HepG2 (cell line): ENCODE measurements at regions not wholly inside any gene's neighbourhood (a gene's known extent, or its start where the extent isn't known, plus 50 kb on each side); places are given as distances from the start of the nearest gene placed in this dataset.

Experiments used
- CREM ChIP-seq, 2 experiments: sonication (generic) in 1 of 2; formaldehyde crosslinking in 1 of 2; IDR thresholded peaks; 2 replicates each; pipeline versions ENCODE4 v1.4.0 to v1.6.1; 2016 to 2020; ENCODE audit warnings: antibody characterized with exemption in 1 of 2, mild to moderate bottlenecking in 1 of 2, missing genetic modification reagents in 1 of 2
- EHMT2 ChIP-seq: fragments of 200-600 bp; sonication (generic); IDR thresholded peaks from 2 replicates; pipeline ENCODE4 v1.7.0; 2017; ENCODE audit warnings: antibody characterized with exemption, low read depth, low read length, borderline replicate concordance
- ETV6 ChIP-seq: sonication (generic); formaldehyde crosslinking; conservative IDR thresholded peaks from 2 replicates; pipeline ENCODE4 v1.4.0; 2020; ENCODE audit warnings: missing genetic modification reagents
- FOXC1 ChIP-seq: sonication (generic); formaldehyde crosslinking; IDR thresholded peaks from 2 replicates; pipeline ENCODE4 v1.8.0; 2022; ENCODE audit warnings: mild to moderate bottlenecking, missing genetic modification reagents, borderline replicate concordance
- LCORL ChIP-seq, 2 experiments: fragments of 450-650 bp in 1 of 2; sonication (generic) in 1 of 2; formaldehyde crosslinking in 1 of 2; IDR thresholded peaks; 2 replicates each; pipeline versions ENCODE4 v1.5.0 to v1.6.1; 2017 to 2020; ENCODE audit warnings: antibody characterized with exemption in 1 of 2, missing genetic modification reagents in 1 of 2
- MEIS1 ChIP-seq: sonication (generic); formaldehyde crosslinking; IDR thresholded peaks from 2 replicates; pipeline ENCODE4 v1.9.0; 2021; ENCODE audit warnings: mild to moderate bottlenecking, missing genetic modification reagents, moderate library complexity, borderline replicate concordance
- NFE2 ChIP-seq: sonication (generic); formaldehyde crosslinking; IDR thresholded peaks from 2 replicates; pipeline ENCODE4 v1.4.0; 2020; ENCODE audit warnings: missing genetic modification reagents
- NFIC ChIP-seq: IDR thresholded peaks from 2 replicates; pipeline ENCODE4 v1.6.1; 2012; ENCODE audit warnings: mild to moderate bottlenecking, low read length, inconsistent platforms
- NONO ChIP-seq, 2 experiments: fragments of 450-650 bp in 1 of 2; sonication (generic) in 1 of 2; formaldehyde crosslinking in 1 of 2; IDR thresholded peaks in 1 of 2; conservative IDR thresholded peaks in 1 of 2; 2 replicates each; pipeline versions ENCODE4 v1.6.1 to v1.8.0; 2017 to 2022; ENCODE audit warnings: mild to moderate bottlenecking in 1 of 2, missing genetic modification reagents in 1 of 2, moderate library complexity in 1 of 2
- NPAS2 ChIP-seq: sonication (generic); formaldehyde crosslinking; IDR thresholded peaks from 2 replicates; pipeline ENCODE4 v1.8.0; 2022; ENCODE audit warnings: mild to moderate bottlenecking, missing genetic modification reagents, borderline replicate concordance
- PHF8 ChIP-seq: sonication (generic); formaldehyde crosslinking; IDR thresholded peaks from 2 replicates; pipeline ENCODE4 v1.5.0; 2020; ENCODE audit warnings: missing genetic modification reagents
- RBM22 ChIP-seq: fragments of 200-400 bp; formaldehyde crosslinking; optimal IDR thresholded peaks from 2 replicates; pipeline ENCODE3; 2017; ENCODE audit warnings: mild to moderate bottlenecking, low read length, moderate library complexity
- RORA ChIP-seq: sonication (generic); formaldehyde crosslinking; IDR thresholded peaks from 2 replicates; pipeline ENCODE4 v1.5.0; 2020; ENCODE audit warnings: mild to moderate bottlenecking, missing genetic modification reagents, moderate library complexity
- RXRB ChIP-seq: IDR thresholded peaks from 2 replicates; pipeline ENCODE4 v1.6.1; 2016; ENCODE audit warnings: borderline replicate concordance, missing genetic modification reagents, missing compliant biosample characterization
- SPEN ChIP-seq: sonication (generic); formaldehyde crosslinking; IDR thresholded peaks from 2 replicates; pipeline ENCODE4 v1.5.1; 2020; ENCODE audit warnings: low read depth, mild to moderate bottlenecking, missing genetic modification reagents
- ZBTB3 ChIP-seq: sonication (generic); formaldehyde crosslinking; IDR thresholded peaks from 2 replicates; pipeline ENCODE4 v1.4.0; 2020; ENCODE audit warnings: low read depth, mild to moderate bottlenecking, moderate library complexity, missing genetic modification reagents, borderline replicate concordance
- ZC3H4 ChIP-seq: sonication (generic); formaldehyde crosslinking; IDR thresholded peaks from 2 replicates; pipeline ENCODE4 v1.4.0; 2020; ENCODE audit warnings: missing genetic modification reagents, borderline replicate concordance
- ZNF33A ChIP-seq: sonication (generic); formaldehyde crosslinking; IDR thresholded peaks from 2 replicates; pipeline ENCODE4 v1.5.1; 2020; ENCODE audit warnings: missing genetic modification reagents, mild to moderate bottlenecking, moderate library complexity, borderline replicate concordance
- ZNF549 ChIP-seq: sonication (generic); formaldehyde crosslinking; IDR thresholded peaks from 2 replicates; pipeline ENCODE4 v1.5.0; 2020; ENCODE audit warnings: missing genetic modification reagents
- ZNF569 ChIP-seq: sonication (generic); formaldehyde crosslinking; IDR thresholded peaks from 2 replicates; pipeline ENCODE4 v1.5.0; 2020; ENCODE audit warnings: mild to moderate bottlenecking, missing genetic modification reagents, moderate library complexity, borderline replicate concordance
- ZNF720 ChIP-seq: sonication (generic); formaldehyde crosslinking; IDR thresholded peaks from 2 replicates; pipeline ENCODE4 v1.4.0; 2020; ENCODE audit warnings: missing genetic modification reagents
- ZNF776 ChIP-seq: sonication (generic); formaldehyde crosslinking; IDR thresholded peaks from 2 replicates; pipeline ENCODE4 v1.4.0; 2020; ENCODE audit warnings: mild to moderate bottlenecking, missing genetic modification reagents
- ZSCAN20 ChIP-seq: sonication (generic); formaldehyde crosslinking; IDR thresholded peaks from 2 replicates; pipeline ENCODE4 v1.4.0; 2020; ENCODE audit warnings: missing genetic modification reagents, mild to moderate bottlenecking, borderline replicate concordance
- TF ChIP-seq, protein P1 (sequence below): IDR thresholded peaks from 2 replicates; pipeline ENCODE4 v1.4.0; 2020; ENCODE audit warnings: mild to moderate bottlenecking, missing genetic modification reagents
- TF ChIP-seq, protein P2 (sequence below): sonication (generic); formaldehyde crosslinking; IDR thresholded peaks from 2 replicates; pipeline ENCODE4 v1.4.0; 2020; ENCODE audit warnings: missing genetic modification reagents

- TF ChIP-seq ZNF776 (CRISPR knock-in tag) (no peak), LCORL (IDR thresholded peaks at IDR 0.05) (no peak), LCORL (CRISPR knock-in tag; IDR thresholded peaks at IDR 0.05) (no peak), ZNF720 (CRISPR knock-in tag) (0 out of 2 replicates have a peak, but pooled peaks have one; percentile 13), NPAS2 (CRISPR knock-in tag) (no peak), ZNF569 (CRISPR knock-in tag) (no peak), RBM22 (no peak), ZNF33A (CRISPR knock-in tag) (no peak), FOXC1 (CRISPR knock-in tag) (no peak), ZSCAN20 (CRISPR knock-in tag) (no peak), NONO (IDR thresholded peaks at IDR 0.05) (no peak), NONO (CRISPR knock-in tag; conservative IDR thresholded peaks at IDR 0.05) (no peak), ZC3H4 (CRISPR knock-in tag) (no peak), NFE2 (no peak), CREM (IDR thresholded peaks at IDR 0.05) (no peak), CREM (CRISPR knock-in tag; IDR thresholded peaks at IDR 0.05) (no peak), ZBTB3 (CRISPR knock-in tag) (no peak), RXRB (no peak), RORA (CRISPR knock-in tag) (no peak), ETV6 (CRISPR knock-in tag) (no peak; the same call in none of the 2 replicates), PHF8 (CRISPR knock-in tag) (peak; percentile 47), SPEN (CRISPR knock-in tag) (peak; percentile 38), NFIC (no peak), MEIS1 (CRISPR knock-in tag) (no peak; the same call in 1 of the 2 replicates), EHMT2 (no peak), ZNF549 (CRISPR knock-in tag) (no peak)
- TF ChIP-seq, protein P1, sequence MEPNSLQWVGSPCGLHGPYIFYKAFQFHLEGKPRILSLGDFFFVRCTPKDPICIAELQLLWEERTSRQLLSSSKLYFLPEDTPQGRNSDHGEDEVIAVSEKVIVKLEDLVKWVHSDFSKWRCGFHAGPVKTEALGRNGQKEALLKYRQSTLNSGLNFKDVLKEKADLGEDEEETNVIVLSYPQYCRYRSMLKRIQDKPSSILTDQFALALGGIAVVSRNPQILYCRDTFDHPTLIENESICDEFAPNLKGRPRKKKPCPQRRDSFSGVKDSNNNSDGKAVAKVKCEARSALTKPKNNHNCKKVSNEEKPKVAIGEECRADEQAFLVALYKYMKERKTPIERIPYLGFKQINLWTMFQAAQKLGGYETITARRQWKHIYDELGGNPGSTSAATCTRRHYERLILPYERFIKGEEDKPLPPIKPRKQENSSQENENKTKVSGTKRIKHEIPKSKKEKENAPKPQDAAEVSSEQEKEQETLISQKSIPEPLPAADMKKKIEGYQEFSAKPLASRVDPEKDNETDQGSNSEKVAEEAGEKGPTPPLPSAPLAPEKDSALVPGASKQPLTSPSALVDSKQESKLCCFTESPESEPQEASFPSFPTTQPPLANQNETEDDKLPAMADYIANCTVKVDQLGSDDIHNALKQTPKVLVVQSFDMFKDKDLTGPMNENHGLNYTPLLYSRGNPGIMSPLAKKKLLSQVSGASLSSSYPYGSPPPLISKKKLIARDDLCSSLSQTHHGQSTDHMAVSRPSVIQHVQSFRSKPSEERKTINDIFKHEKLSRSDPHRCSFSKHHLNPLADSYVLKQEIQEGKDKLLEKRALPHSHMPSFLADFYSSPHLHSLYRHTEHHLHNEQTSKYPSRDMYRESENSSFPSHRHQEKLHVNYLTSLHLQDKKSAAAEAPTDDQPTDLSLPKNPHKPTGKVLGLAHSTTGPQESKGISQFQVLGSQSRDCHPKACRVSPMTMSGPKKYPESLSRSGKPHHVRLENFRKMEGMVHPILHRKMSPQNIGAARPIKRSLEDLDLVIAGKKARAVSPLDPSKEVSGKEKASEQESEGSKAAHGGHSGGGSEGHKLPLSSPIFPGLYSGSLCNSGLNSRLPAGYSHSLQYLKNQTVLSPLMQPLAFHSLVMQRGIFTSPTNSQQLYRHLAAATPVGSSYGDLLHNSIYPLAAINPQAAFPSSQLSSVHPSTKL: no peak; the same call in 1 of the 2 replicates
- TF ChIP-seq, protein P2, sequence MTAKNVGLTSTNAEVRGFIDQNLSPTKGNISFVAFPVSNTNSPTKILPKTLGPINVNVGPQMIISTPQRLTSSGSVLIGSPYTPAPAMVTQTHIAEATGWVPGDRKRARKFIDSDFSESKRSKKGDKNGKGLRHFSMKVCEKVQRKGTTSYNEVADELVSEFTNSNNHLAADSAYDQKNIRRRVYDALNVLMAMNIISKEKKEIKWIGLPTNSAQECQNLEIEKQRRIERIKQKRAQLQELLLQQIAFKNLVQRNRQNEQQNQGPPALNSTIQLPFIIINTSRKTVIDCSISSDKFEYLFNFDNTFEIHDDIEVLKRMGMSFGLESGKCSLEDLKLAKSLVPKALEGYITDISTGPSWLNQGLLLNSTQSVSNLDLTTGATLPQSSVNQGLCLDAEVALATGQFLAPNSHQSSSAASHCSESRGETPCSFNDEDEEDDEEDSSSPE (CRISPR knock-in tag): no peak
Measured at GRCh38 chr2:8573234-8573941, 108.5 kb upstream of the ID2 start (continued).
